HG03469 (cell line): ENCODE measurements at regions not wholly inside any gene's neighbourhood (a gene's known extent, or its start where the extent isn't known, plus 50 kb on each side); places are given as distances from the start of the nearest gene placed in this dataset.

Experiments used
- ATAC-seq: cut with Tn5 transposase; IDR thresholded peaks from one replicate; pipeline ENCODE4 v1.9.1; 2021; ENCODE audit warnings: mild to moderate bottlenecking, moderate library complexity, moderate number of reproducible peaks; ENCODE audit not compliant: unreplicated experiment

GRCh38 chr6:166052837-166053236 lies 114.8 kb downstream of the TBXT start:
- no peak for ATAC-seq

GRCh38 chr6:166050559-166050958 lies 117.1 kb downstream of the TBXT start:
- no peak for ATAC-seq

- ATAC-seq: no peak
These were observed 120.7 kb downstream of the TBXT start for GRCh38 chr6:166046982-166047381.

- no peak for ATAC-seq
These were observed 121.4 kb downstream of the TBXT start for GRCh38 chr6:166046226-166046625.

DNA sequence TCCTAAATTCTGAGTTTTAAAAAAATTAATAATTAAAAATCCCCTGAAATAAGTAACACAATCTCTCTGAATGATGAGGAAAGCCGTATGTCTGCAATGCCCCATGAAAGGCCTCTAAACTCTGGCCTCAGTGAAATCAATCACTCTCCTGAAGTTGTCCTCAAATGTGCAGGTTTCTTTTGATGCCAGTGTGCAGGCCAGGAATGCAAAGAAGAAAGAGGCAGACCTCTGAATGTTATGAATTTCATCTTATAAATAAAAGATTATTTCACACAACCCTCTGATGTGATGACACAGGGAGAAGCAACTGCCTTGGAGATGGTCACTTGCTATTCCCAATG lies 121.8 kb downstream of the TBXT start:
- no peak for ATAC-seq

DNA sequence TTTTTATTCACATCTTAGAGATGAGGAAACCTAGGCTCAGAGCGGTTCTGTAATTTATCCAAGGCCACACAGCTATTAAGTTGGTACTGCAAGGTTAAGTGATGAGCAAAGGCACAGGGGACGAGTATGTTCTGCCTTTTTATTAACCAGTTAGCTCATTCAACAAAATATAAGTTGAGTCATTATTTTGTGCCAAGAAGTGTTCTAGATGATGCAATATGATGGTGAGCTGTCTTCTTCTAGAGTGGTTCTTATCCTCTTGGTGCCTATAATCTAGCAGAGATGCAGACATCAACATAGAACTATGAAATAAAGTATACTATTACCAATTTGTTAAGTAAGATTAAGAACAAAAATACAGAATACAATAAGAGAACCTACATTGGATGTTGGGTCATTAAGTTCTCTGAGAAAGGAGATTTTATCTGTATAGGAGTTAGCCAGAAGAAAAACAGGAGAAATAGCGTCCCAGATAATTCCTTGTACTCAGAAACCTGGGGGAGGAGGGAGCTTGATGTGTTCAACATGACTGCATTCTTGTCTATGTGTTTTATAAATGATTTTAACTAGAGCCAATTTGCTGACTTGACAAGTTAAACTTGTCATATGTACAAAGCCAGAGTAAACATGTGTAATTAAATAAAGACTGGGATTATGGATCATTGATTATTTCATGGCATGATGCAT lies 122.3 kb downstream of the TBXT start:
- ATAC-seq: no peak

- no peak for ATAC-seq
These were observed 126.4 kb downstream of the TBXT start for GRCh38 chr6:166041277-166041676.

- ATAC-seq: no peak
These were observed 127.4 kb downstream of the TBXT start for GRCh38 chr6:166040292-166040691.

DNA sequence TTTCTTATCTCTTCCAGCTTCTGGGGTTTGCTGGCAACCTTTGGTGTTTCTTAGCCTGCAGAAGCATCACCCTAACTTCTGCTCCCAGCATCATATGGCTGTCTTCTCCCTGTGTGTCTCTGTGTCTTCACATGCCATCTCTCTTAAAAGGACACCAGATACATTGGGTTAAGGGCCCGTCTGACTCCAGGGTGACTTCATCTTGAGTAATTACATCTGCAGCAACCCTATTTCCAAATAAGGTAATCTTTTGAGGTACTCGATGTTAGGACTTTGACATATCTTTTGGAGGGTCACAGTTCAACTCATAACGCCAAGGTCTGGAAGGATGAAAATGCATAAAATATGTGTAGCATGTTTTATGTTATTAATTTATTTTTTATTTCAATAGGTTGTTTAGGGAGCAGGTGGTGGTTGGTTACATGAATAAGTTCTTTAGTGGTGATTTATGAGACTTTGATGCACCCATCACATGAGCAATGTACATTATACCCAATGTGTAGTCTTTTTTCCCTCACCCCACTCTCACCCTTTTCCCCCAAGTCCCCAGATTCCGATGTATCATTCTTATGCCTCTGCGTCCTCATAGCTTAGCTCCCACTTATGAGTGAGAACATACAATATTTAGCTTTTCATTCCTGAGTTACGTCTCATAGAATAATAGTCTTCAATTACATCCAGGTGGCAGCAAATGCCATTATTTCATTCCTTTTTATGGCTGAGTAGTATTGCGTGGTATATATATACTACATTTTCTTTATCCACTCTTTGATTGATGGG lies 131.1 kb downstream of the TBXT start:
- ATAC-seq: no peak

DNA sequence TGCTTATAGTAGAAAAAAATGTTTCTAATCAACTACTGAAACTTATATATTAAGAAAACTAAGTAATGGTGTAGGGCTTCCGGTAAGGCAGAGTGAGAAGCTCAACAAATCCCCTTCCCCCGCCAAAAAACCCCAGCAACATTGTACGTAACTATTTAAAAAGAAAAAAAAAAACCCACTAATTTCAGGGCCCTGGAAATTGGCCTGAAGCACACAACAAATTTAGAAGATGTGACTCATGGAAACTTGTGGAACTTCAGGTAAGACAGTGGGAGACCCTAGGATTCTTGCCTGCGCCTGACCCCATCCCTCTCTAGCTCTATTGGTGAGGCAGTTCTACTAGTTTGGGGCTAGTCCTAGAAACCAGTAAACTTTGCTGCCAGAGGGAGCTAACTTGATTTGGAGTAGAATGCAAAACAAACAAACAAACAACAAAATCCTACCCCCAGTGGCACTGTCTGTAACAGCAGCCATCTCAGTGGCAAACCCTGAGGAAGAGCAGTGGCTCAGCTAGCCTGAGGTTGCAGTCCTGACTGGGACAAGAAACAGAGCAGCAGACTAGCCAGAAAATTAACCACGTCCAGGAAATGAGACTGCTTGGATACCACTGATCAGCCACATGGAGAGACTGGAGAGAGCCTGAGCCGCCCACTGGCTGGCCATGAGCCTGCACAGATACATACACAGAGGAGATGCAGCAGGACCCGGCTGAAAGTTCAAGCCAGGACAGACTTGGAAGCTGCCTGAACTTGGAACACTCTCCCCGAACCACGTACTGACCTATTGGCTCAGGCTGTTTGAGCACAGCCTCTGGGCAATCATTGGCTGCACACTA lies 135.1 kb downstream of the TBXT start:
- no peak for ATAC-seq

- ATAC-seq: no peak
These were observed 136.4 kb downstream of the TBXT start for GRCh38 chr6:166031275-166031674.

DNA sequence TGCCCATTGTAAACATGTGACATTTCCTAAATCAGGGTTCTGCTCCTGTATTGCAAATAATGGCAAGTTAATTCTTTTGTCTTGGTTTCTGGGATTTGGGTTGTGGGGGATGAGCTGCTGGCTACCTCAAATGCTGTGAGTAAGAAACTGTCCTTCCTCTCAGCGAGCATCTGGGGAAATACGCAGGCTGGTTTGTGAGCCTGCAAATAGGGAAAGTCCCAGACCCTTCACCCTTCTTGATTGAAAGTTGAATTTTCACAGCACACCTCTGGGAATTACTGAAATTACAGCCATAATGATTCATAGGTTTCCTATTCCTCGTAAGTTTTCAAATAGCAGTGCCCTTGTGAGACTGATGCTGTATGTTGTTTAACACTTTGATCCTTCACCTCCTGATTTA lies 138.1 kb downstream of the TBXT start:
- no peak for ATAC-seq

GRCh38 chr6:166027761-166028160 lies 139.9 kb downstream of the TBXT start:
- ATAC-seq: no peak

DNA sequence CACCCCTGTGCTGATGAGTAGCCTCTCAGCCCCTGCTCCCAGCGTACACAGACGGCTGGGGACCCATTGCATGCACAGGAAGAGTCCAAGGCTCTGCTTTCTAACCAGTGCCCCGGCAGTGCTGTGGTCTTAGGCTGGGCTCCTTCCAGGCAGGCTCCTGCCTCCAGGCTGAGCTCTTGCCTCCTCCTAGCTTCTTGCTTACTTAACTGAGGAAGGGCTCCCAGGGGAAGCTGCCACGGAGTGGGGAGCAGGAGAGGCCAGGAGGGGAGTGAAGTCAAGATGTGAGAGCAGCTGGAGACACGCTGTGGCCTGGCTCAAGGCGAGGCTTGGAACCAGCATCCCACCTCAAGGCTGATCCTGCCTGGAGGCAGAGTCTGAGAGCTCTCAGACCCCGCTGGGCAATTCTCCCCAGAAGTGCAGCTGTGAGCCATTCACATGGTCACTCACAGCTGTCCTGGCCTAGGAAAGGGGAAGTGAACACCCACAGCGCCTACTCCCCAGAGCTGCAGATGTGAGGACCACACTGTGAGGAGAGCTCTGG lies 141.0 kb downstream of the TBXT start:
- no peak for ATAC-seq

DNA sequence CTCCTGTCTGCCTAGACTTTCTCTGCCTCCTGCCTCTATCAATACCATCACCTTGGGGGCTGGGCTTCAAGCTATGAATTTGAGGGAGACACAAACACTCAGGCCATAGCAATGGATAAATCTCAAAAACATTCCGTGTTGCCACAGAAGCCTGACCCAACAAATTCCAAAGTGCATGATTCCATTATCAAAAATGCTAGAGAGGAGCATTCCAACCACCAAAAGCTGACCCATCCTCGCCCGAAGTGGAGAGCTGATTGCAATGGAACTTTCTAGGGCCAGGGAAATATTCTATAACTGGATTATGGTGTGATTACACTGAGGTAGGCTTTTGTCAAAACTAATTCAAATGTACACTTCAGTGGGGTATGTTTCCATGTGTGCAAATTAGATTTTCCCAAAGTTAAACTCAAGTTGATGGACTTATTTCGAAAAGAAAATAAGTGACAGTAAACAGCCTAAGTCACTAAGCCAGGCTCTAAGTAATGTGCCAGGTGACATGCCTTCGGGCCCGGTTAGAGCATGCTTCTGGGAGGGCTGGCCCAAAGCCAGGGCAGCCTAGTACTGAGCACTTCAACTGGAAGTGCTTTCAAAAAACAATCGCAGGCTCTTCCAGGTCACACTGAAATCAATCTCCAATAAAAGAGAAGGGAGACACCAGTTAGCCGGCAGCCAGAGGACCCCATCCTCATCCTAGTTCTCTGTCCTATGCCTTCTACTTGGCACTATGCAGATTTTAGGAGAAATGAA lies 142.3 kb downstream of the TBXT start:
- no peak for ATAC-seq

GRCh38 chr6:166024252-166024651 lies 143.4 kb downstream of the TBXT start:
- ATAC-seq: no peak

DNA sequence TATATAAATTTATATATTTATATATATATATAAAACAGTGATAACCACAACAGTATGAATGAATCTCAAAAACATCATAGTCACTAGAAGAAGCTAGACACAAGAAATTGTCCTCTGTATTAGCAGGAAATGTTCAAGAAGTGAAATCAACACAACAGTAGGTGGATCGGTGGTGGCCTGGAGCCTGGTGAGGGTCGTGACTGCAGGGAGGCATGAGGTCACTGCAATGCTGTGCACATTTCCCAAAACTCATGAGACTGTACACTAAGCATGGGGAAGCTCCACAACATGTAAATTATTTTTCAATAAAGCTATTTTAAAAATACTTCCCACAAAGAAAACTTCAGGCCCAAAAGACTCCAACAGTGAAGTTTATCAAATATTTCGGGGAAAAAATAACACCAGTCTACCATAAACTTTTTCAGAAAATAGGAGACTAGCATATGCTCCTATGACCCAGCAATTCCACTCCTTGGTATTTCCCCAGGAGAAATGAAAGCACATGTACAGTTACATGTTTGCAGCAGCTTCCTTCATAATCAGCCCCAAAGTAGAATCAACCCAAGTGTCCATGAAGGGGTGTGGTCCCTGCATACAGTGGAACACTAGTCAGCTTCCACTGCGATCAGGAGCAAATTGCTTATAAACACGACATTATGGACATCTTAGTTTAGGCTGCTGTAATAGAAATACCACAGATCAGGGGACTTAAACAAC lies 144.2 kb downstream of the TBXT start:
- no peak for ATAC-seq

GRCh38 chr6:166021429-166021828 lies 146.2 kb downstream of the TBXT start:
- ATAC-seq: no peak

DNA sequence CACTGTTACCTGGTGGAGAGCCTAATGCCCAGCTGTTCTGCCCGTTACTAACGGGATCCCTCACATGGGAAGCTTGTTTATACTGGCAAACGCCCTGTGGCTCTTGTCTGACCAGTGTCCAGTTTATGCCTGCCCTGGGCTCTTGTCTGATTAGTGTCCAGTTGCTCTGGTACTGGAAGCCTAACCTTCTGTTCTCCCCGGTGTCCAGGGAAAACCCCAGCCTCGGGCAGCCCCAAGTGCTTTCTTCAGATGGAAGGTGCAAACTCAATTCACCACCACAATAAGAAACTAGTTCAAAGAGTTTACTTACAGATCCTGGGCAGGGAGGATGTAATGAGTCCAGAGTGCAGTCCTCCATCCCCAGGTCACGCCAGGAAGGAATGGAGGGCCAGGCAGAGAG lies 148.4 kb downstream of the TBXT start:
- ATAC-seq: no peak

- no peak for ATAC-seq
These were observed 150.5 kb downstream of the TBXT start for GRCh38 chr6:166017032-166017635.
